Testis (tissue), 2 donors: ENCODE measurements at regions not wholly inside any gene's neighbourhood (a gene's known extent, or its start where the extent isn't known, plus 50 kb on each side); places are given as distances from the start of the nearest gene placed in this dataset.

ENCODE experiments used
- CTCF ChIP-seq, 3 experiments: fragments of 450-650 bp in 2 of 3; fragments of 200-600 bp in 1 of 3; sonication (generic) in 1 of 3; IDR thresholded peaks; one replicate each; pipeline ENCODE4 v1.5.1; 2016 to 2019; ENCODE audit warnings: antibody characterized with exemption in 3 of 3, mild to moderate bottlenecking in 2 of 3, moderate library complexity in 1 of 3
- POLR2A ChIP-seq: fragments of 450-650 bp; IDR thresholded peaks from one replicate; pipeline ENCODE4 v1.6.1; 2017; ENCODE audit warnings: antibody characterized with exemption, mild to moderate bottlenecking, moderate library complexity

DNA sequence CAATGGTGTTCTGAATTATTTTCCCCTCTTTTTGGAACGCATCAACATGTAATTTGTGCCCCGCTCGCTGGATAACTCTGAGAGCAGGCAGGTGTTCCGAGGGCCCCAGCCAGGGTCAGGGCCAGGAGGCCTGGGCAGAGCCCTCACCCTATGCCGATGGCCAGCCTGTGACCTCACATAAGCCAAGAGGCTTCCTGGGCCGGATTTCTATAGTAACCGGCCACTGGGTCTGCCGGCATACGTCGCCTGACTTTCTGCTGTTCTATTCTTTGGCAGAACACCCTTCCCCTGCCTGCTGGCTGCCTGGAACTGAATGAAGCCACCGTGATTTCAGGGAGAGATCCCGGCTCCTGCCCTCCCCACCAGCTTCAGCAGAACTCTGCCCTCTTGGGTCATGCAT, 375.2 kb downstream of the SHANK2 start:
- no peak for TF ChIP-seq CTCF (IDR thresholded peaks at IDR 0.05)
- TF ChIP-seq POLR2A = no peak
